Astrocyte of the cerebellum (primary cell): ENCODE measurements at regions not wholly inside any gene's neighbourhood (a gene's known extent, or its start where the extent isn't known, plus 50 kb on each side); places are given as distances from the start of the nearest gene placed in this dataset.

Source experiments
- DNase-seq: peaks from one replicate; pipeline ENCODE4 v3.0.0-alpha.2; 2011; ENCODE audit warnings: low read depth
- H3K4me3 ChIP-seq: 2 replicates; pipeline ENCODE4 v1.5.1; 2011; ENCODE audit warnings: mild to moderate bottlenecking, low read depth, low read length, moderate library complexity
- CTCF ChIP-seq: IDR thresholded peaks from 2 replicates; pipeline ENCODE4 v1.5.1; 2012; ENCODE audit warnings: low read length, low read depth, moderate library complexity, mild to moderate bottlenecking; ENCODE audit errors: missing control alignments
- in situ Hi-C: cut with HindIII; loops from 2 replicates; pipeline ENCODE4 v1.10.0; 2017; ENCODE audit warnings: low sequenced_read_pairs

- DNase-seq: no peak
- H3K4me3 ChIP-seq: no peak overlapping the region
- in situ Hi-C loops: no loop called here
- no peak for TF ChIP-seq CTCF
These were observed 169.7 kb downstream of the HAUS1 start for GRCh38 chr18:46273861-46274260.

DNA sequence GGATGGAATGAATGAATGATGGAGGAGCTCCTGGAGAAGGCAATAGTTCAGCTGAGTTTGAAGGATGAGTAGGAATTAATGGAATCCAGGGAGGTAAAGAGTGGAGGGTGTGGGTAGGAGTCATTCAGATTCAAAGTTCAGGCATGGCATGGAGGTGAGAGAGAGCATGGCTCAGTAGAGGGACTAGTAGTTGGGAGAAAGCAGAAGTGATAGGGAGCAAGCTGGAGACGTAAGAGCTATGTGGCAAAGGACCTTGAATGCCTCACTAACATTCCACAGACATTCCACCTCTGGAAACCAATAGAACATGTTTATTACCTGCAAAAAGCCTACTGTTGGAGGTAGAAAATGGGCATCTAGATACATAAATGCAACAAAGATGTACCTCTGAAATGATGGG lies 170.1 kb downstream of the HAUS1 start:
- in situ Hi-C loops: no loop called here
- H3K4me3 ChIP-seq: no peak overlapping the region
- DNase-seq: no peak
- TF ChIP-seq CTCF: no peak

DNA sequence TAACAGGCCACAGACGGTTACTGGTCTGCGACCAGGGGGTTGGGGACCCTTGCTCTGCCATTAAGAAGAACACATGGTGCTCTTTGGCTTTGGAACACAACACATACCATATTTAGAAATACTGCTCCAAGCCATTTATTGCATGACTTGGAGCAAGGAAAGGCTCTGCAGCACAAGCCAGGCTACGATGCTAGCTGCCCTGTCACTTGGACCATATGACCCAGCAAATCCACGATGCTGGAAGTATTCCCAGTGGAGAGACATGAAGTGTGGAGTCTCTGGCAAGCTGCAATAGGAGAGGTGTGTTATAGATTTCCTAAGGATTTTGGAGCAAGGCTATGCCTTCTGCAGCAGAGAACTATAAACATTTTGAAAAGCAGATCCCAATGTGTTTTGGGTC lies 171.2 kb downstream of the HAUS1 start:
- DNase-seq: no peak
- in situ Hi-C loops: no loop called here
- no peak overlapping the region for H3K4me3 ChIP-seq
- TF ChIP-seq CTCF: no peak

DNA sequence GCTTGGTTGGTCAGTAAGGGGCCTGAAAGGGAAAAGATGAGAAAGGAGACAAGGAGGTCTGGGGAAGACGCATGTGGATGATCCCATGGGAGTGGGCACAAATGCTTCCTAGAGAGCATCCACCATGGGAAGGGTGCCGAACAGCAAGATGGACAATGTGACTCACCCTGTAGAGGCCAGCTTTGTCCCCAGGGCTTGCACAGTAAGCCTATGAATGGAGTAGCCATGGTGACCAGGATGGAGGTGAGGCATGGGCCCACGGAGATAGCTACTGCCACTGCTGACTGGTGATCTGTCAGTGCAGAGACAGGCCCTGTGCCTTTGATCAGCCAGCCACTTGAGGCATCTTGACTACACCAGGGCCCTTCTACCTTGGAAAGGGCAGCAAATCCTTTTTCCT lies 172.6 kb downstream of the HAUS1 start:
- no peak for TF ChIP-seq CTCF
- in situ Hi-C loops: no loop called here
- DNase-seq: no peak
- no peak overlapping the region for H3K4me3 ChIP-seq

- in situ Hi-C loops: no loop called here
- TF ChIP-seq CTCF: no peak
- no peak overlapping the region for H3K4me3 ChIP-seq
- DNase-seq: peak; percentile 49
These were observed 174.6 kb downstream of the HAUS1 start for GRCh38 chr18:46278481-46279465.

DNA sequence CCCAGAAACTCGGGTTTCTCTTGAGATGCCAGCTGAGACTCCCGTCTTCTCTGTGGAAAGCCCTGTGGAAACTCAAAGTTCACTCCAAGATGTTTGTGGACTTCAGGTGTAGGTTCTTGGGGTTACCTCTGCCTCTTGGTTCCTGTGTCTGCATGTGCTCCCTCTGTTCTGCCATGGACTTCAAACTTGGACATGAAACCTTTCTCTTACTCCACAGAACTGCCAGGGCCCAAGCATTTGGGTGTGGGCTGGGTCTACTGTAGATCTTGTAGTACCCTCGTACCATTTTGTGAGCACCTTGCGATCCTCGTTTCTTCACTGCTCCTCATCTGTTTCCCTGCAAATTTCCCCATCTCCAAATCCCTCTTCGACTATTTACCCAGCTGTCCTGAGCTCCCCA lies 175.5 kb downstream of the HAUS1 start:
- TF ChIP-seq CTCF: no peak
- in situ Hi-C loops: loop anchor here (5.0 kb wide), 1 partner anchor 88 kb away; no protein-coding TSS in a partner anchor
- H3K4me3 ChIP-seq: no peak overlapping the region
- no peak for DNase-seq
